Choroid plexus epithelial cell (primary cell): ENCODE measurements at regions not wholly inside any gene's neighbourhood (a gene's known extent, or its start where the extent isn't known, plus 50 kb on each side); places are given as distances from the start of the nearest gene placed in this dataset.
A peak's percentile ranks its signal among the peaks of the same experiment; 100 is the strongest.

ENCODE experiments used
- DNase-seq: peaks from one replicate; pipeline ENCODE4 v3.0.0-alpha.2; 2010; ENCODE audit warnings: low read depth
- H3K4me3 ChIP-seq: 2 replicates; pipeline ENCODE4 v1.5.1; 2011; ENCODE audit warnings: low read depth, mild to moderate bottlenecking, control low read depth, low read length, moderate library complexity
- TF ChIP-seq, protein P1 (sequence below): conservative IDR thresholded peaks from 2 replicates; pipeline ENCODE4 v1.5.1; 2011; ENCODE audit warnings: low read depth, mild to moderate bottlenecking, control low read depth, inconsistent platforms, low read length, moderate library complexity

DNA sequence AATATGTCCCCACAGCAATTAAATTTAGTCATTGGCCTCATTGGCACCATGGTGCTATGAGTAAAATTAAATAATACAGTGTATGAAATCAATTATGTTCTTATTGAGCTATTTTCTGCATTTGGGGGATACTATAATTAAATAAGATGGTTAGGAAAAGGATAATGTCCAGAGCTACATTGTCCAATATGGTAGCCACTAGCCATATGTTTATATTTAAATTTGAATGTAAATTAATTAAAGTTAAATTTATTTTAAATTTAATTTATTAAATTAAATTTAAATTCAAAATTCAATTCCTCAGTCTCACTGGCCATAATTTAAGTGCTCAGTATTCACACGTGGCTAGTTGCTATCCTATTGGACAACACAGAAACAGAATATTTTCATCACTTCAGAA lies 115.7 kb downstream of the SPATA31D1 start:
- TF ChIP-seq, protein P1, sequence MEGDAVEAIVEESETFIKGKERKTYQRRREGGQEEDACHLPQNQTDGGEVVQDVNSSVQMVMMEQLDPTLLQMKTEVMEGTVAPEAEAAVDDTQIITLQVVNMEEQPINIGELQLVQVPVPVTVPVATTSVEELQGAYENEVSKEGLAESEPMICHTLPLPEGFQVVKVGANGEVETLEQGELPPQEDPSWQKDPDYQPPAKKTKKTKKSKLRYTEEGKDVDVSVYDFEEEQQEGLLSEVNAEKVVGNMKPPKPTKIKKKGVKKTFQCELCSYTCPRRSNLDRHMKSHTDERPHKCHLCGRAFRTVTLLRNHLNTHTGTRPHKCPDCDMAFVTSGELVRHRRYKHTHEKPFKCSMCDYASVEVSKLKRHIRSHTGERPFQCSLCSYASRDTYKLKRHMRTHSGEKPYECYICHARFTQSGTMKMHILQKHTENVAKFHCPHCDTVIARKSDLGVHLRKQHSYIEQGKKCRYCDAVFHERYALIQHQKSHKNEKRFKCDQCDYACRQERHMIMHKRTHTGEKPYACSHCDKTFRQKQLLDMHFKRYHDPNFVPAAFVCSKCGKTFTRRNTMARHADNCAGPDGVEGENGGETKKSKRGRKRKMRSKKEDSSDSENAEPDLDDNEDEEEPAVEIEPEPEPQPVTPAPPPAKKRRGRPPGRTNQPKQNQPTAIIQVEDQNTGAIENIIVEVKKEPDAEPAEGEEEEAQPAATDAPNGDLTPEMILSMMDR: no peak
- no peak overlapping the region for H3K4me3 ChIP-seq

DNA sequence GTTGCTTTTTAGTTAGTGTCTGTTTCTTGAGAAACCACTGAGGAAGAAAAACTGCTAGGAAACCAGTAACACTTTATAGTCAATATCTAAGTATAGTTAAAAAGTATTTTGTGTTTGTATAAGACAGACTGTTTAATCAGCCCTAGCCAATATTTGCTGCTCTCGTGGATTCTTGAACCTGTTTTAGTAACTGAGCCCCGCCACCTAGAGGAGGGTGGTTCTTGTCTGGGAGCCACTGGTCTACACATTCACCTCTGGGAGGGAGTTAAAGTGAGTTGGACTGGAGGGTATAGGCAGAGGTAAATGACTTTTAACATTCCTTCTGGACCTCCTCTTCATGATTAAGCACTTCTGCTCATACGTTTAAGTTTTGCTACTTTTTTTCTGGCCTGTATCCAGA lies 117.2 kb downstream of the SPATA31D1 start:
- DNase-seq: no peak
- TF ChIP-seq, protein P1: peak; percentile 21
- no peak overlapping the region for H3K4me3 ChIP-seq

More for the DNA sequence above, 115.7 kb downstream of the SPATA31D1 start:
- DNase-seq: no peak

DNA sequence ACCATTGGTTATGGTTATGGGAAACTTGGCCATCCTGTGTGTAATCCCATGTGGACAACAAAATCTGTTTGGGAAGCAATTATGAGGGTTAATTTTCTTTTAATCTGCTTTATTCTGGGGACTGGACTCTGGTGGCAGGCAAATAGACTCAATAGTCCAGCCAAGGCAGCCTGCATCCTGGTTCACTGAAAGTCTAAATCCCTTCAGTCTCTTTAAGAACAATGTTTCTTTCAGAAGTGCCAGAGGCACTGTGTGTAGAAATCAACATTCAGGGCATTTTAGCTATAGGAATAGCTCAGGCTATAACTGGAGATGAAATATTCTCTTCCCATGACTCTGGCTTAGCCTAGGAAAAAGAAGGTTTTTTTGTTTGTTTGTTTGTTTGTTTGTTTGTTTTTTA lies 118.0 kb downstream of the SPATA31D1 start:
- TF ChIP-seq, protein P1: no peak
- DNase-seq: no peak

DNA sequence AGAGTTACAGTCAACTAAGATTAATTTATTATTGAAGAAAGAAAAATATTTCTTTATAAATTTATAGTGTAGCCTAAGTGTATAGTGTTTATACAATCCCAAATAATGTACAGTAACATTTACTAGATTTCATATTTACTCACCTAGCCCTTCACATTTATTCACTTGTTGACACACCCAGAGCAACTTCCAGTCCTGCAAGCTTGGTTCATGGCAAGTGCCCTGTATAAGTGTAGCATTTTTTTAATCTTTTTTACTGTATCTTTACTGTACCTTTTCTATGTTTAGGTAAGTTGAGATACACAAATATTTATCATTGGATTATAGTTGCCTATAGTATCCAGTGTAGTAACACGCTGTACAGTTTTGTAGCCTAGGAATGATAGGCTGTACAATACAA lies 119.9 kb downstream of the SPATA31D1 start:
- DNase-seq: no peak
- no peak overlapping the region for H3K4me3 ChIP-seq
- TF ChIP-seq, protein P1: no peak

More for the DNA sequence above, 118.0 kb downstream of the SPATA31D1 start:
- H3K4me3 ChIP-seq: no peak overlapping the region

DNA sequence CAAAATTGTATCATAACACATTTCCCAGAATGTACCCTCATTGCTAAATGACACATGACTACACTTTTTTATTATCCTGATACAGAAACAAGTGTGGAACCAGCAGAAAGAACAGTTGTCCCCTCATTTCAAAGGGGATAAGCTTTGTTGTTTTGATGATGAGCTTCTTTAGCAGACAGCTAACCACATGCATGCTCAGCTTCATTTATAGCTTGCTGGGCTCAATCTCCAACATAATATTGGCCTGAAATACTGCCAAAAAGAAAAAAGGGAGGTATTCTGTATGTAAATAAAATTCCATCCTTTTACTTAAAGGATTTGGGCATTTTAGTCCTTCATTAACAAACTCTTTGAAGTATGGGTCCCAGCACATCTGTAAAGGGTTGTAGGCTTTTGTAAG lies 120.4 kb downstream of the SPATA31D1 start:
- no peak for DNase-seq
- TF ChIP-seq, protein P1: no peak

DNA sequence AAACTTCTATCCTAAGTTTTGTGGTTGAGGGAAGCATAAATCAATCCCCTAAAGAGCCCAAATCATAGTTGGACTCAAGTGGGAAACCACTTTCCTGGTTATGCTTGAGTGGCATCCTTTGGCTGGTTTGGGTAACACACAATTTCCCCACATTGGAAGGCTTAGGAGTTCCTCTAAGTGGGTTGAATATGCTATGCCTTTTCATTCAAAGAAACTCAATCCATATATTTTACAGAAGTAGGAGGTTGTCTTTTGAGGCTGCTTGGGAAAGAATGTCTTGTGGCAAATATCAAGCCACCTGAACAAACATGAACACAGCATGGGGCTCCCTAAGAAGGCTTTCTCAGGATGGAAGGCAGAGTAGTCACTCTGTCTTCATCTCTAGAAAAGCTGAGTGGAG lies 121.1 kb downstream of the SPATA31D1 start:
- no peak overlapping the region for H3K4me3 ChIP-seq
- TF ChIP-seq, protein P1: no peak
- DNase-seq: peak; percentile 75

More for the DNA sequence above, 120.4 kb downstream of the SPATA31D1 start:
- H3K4me3 ChIP-seq: no peak overlapping the region

DNA sequence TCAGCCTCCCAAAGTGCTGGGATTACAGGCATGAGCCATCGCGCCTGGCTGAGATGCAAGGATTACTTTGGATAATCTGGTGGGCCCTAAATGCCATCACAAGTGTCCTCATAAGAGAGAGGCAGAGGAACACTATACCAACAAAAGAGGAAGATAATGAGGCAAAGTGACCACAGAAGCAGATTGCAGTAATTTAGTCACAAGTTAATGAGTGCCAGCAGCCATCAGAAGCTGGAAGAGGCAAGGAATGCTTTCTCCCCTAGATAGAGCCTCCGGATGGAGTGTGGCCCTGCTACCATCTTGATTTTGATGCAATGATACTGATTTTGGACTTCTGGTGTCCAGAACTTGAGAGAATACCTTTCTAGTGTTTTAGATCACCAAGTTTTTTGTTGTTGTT lies 122.3 kb downstream of the SPATA31D1 start:
- H3K4me3 ChIP-seq: no peak overlapping the region
- DNase-seq: no peak
- TF ChIP-seq, protein P1: no peak
